Endothelial cell of umbilical vein (primary cell): ENCODE measurements at regions not wholly inside any gene's neighbourhood (a gene's known extent, or its start where the extent isn't known, plus 50 kb on each side); places are given as distances from the start of the nearest gene placed in this dataset.

Source experiments
- BruUV-seq: library from RNA; stranded (reverse); fragments of 400-500 nt; replicated peaks from 2 replicates; lab custom pipeline; 2021; lab: Mats Ljungman, UMichigan
- CTCF ChIA-PET: fragments of 300-600, 350-600 bp; sonication (Branson Sonifier 250); formaldehyde crosslinking; loops from one replicate; lab custom pipeline; 2021; ENCODE audit warnings: antibody characterized with exemption, inconsistent platforms; lab: Charles Lee
- POLR2A ChIA-PET: fragments of 300-600, 350-600 bp; sonication (Branson Sonifier 250); formaldehyde crosslinking; loops from one replicate; lab custom pipeline; 2021; ENCODE audit warnings: antibody characterized with exemption, inconsistent platforms; lab: Charles Lee
- DNase-seq: peaks from one replicate; pipeline ENCODE4 v3.0.0-alpha.2; 2011; ENCODE audit warnings: low read depth, low spot score
- FAIRE-seq: peaks from 2 replicates; lab custom pipeline; 2011; peaks lifted over from hg19 to GRCh38; lab: Jason Lieb, UNC
- H2AFZ ChIP-seq: 2 replicates; pipeline ENCODE4 v1.6.0; 2012; ENCODE audit warnings: low read depth, low read length, control low read depth, inconsistent platforms
- H3K27ac ChIP-seq: 2 replicates; pipeline ENCODE4 v1.5.1; 2011; ENCODE audit warnings: low read depth, mild to moderate bottlenecking, control low read depth, low read length, moderate library complexity; ENCODE audit not compliant: insufficient read depth
- H3K27me3 ChIP-seq, 2 experiments: 2 replicates each; pipeline versions ENCODE4 v1.6.0 to v1.6.1; 2011; ENCODE audit warnings: low read length in 2 of 2, mixed read lengths in 1 of 2; ENCODE audit not compliant: control insufficient read depth in 2 of 2, insufficient read depth in 2 of 2
- H3K36me3 ChIP-seq, 2 experiments: 2 replicates in 1 of 2; 3 replicates in 1 of 2; pipeline ENCODE4 v1.5.1; 2011; ENCODE audit warnings: low read length in 2 of 2, mild to moderate bottlenecking in 1 of 2, moderate library complexity in 1 of 2; ENCODE audit not compliant: control insufficient read depth in 2 of 2, insufficient read depth in 2 of 2; ENCODE audit errors: extremely low read depth in 1 of 2
- H3K4me1 ChIP-seq: 3 replicates; pipeline ENCODE4 v1.5.1; 2011; ENCODE audit warnings: mild to moderate bottlenecking, low read length; ENCODE audit not compliant: control insufficient read depth, insufficient read depth; ENCODE audit errors: extremely low read depth
- H3K4me2 ChIP-seq: 2 replicates; pipeline ENCODE4 v1.6.1; 2011; ENCODE audit warnings: low read length, control low read depth, mixed read lengths; ENCODE audit not compliant: insufficient read depth
- H3K4me3 ChIP-seq, 3 experiments: fragments of 200-600 bp in 1 of 3; sonication (generic), shearing (Covaris generic) in 1 of 3; replicated peaks in 1 of 3; 2 replicates each; pipeline ENCODE4 v1.5.1; 2011 to 2016; ENCODE audit warnings: control low read depth in 3 of 3, low read length in 3 of 3, mild to moderate bottlenecking in 2 of 3, inconsistent platforms in 1 of 3, low read depth in 1 of 3, moderate library complexity in 1 of 3; ENCODE audit not compliant: insufficient read depth in 1 of 3
- H3K79me2 ChIP-seq: 2 replicates; pipeline ENCODE4 v1.6.0; 2012; ENCODE audit warnings: low read length, inconsistent platforms; ENCODE audit not compliant: control insufficient read depth, insufficient read depth
- H3K9ac ChIP-seq: replicated peaks from 2 replicates; pipeline ENCODE3; 2011; ENCODE audit warnings: low read length, control low read depth; ENCODE audit not compliant: insufficient read depth; ENCODE audit errors: extremely low read depth
- H3K9me1 ChIP-seq: replicated peaks from 3 replicates; pipeline ENCODE4 v1.6.0; 2011; ENCODE audit warnings: mild to moderate bottlenecking, low read length; ENCODE audit not compliant: control insufficient read depth, insufficient read depth; ENCODE audit errors: extremely low read depth
- H3K9me3 ChIP-seq: replicated peaks from 2 replicates; pipeline ENCODE4 v1.5.1; 2012; ENCODE audit warnings: low read length, inconsistent platforms; ENCODE audit not compliant: control insufficient read depth, insufficient read depth
- H4K20me1 ChIP-seq: replicated peaks from 2 replicates; pipeline ENCODE3; 2011; ENCODE audit warnings: mild to moderate bottlenecking, low read length; ENCODE audit not compliant: control insufficient read depth, insufficient read depth; ENCODE audit errors: extremely low read depth
- EZH2 ChIP-seq: IDR thresholded peaks from 2 replicates; pipeline ENCODE4 v1.6.1; 2012; ENCODE audit warnings: borderline replicate concordance, low read depth, mild to moderate bottlenecking, moderate library complexity, low read length, inconsistent platforms; ENCODE audit not compliant: severe bottlenecking
- FOS ChIP-seq: IDR thresholded peaks from 2 replicates; pipeline ENCODE4 v1.6.1; 2011; ENCODE audit warnings: mild to moderate bottlenecking, low read length, moderate library complexity, borderline replicate concordance; ENCODE audit not compliant: insufficient read depth
- GATA2 ChIP-seq: IDR thresholded peaks from 2 replicates; pipeline ENCODE4 v1.7.0; 2011; ENCODE audit warnings: low read depth, mild to moderate bottlenecking, moderate library complexity, mixed read lengths, low read length; ENCODE audit not compliant: insufficient read length, insufficient read depth
- JUN ChIP-seq: IDR thresholded peaks from 2 replicates; pipeline ENCODE4 v1.6.1; 2011; ENCODE audit warnings: borderline replicate concordance, low read depth; ENCODE audit not compliant: insufficient read length, insufficient read depth
- MYC ChIP-seq: IDR thresholded peaks from one replicate; pipeline ENCODE4 v1.6.1; 2011; ENCODE audit warnings: mild to moderate bottlenecking, low read depth, low read length
- POLR2A ChIP-seq: IDR thresholded peaks from 2 replicates; pipeline ENCODE4 v1.6.1; 2012; ENCODE audit warnings: low read depth, mild to moderate bottlenecking, control low read depth, low read length
- POLR2AphosphoS5 ChIP-seq: IDR thresholded peaks from 2 replicates; pipeline ENCODE4 v1.6.1; 2012; ENCODE audit warnings: low read depth, mild to moderate bottlenecking, control low read depth, low read length, moderate library complexity; ENCODE audit not compliant: insufficient read depth
- dilution Hi-C: fragments of 300-500 bp; cut with MboI; formaldehyde crosslinking; loops from one replicate; pipeline ENCODE4 v1.15.0; 2019; ENCODE audit warnings: low sequenced_read_pairs; ENCODE audit not compliant: extremely low pct_ligation_motif_present
- intact Hi-C: fragments of 100-400 bp; cut with micrococcal nuclease; formaldehyde crosslinking; loops from one replicate; pipeline ENCODE4 v1.10.0; 2022
- TF ChIP-seq, protein P1 (sequence below): IDR thresholded peaks from 2 replicates; pipeline ENCODE4 v1.6.1; 2011; ENCODE audit not compliant: insufficient read depth, insufficient read length
- TF ChIP-seq, protein P2 (sequence below), 2 donors: IDR thresholded peaks; 1 replicate in 1 of 2; 2 replicates in 1 of 2; pipeline ENCODE4 v1.5.1; 2011; ENCODE audit warnings: low read length in 2 of 2, mild to moderate bottlenecking in 2 of 2, moderate library complexity in 2 of 2, control low read depth in 1 of 2, inconsistent platforms in 1 of 2, low read depth in 1 of 2; ENCODE audit not compliant: insufficient read depth in 1 of 2; ENCODE audit errors: extremely low read depth in 1 of 2

DNA sequence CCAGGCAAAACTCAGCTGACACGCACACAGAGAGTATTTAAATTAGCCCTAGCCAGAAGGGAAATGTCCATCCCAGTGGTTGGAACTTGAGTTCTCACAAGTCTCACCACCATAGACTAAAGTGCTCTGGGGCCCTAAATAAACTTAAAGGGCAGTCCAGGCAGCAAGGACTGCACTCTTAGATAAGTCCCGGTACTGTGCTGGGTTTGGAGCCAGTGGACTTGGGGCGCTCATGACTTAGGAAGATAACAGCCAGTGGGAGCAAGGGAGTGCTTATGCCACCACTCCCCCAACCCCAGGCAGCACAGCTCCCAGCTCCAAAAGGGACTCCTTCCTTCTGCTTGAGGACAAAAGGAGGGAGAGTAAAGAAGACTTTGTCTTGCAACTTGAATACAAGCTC is 319.5 kb upstream of the GPR149 start:
- dilution Hi-C loops (no loop called here), intact Hi-C loops (no loop called here)
- FAIRE-seq (no peak), DNase-seq (no peak)
- Histone ChIP-seq H3K4me2 (no peak overlapping the region), H3K27ac (no peak overlapping the region), H3K4me1 (no peaks in the 10 kb centered on the region), H4K20me1 (no peaks in the 10 kb centered on the region), H3K36me3 (no peaks in the 10 kb centered on the region), H3K9ac (no peak overlapping the region), H3K9me1 (no peaks in the 10 kb centered on the region), H3K9me3 (no peaks in the 10 kb centered on the region), H3K79me2 (no peaks in the 10 kb centered on the region), H3K27me3 (no peaks in the 10 kb centered on the region), H3K4me3 (no peak overlapping the region), H2AFZ (no peak overlapping the region)
- no TSS peak for BruUV-seq
- CTCF ChIA-PET, result no interaction called here
- POLR2A ChIA-PET, result no interaction called here
- TF ChIP-seq EZH2 (no peak), MYC (no peak), JUN (no peak), GATA2 (no peak), POLR2A (no peak), POLR2AphosphoS5 (no peak), FOS (no peak)
- TF ChIP-seq, protein P1, sequence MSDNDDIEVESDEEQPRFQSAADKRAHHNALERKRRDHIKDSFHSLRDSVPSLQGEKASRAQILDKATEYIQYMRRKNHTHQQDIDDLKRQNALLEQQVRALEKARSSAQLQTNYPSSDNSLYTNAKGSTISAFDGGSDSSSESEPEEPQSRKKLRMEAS, result no peak
- TF ChIP-seq, protein P2, sequence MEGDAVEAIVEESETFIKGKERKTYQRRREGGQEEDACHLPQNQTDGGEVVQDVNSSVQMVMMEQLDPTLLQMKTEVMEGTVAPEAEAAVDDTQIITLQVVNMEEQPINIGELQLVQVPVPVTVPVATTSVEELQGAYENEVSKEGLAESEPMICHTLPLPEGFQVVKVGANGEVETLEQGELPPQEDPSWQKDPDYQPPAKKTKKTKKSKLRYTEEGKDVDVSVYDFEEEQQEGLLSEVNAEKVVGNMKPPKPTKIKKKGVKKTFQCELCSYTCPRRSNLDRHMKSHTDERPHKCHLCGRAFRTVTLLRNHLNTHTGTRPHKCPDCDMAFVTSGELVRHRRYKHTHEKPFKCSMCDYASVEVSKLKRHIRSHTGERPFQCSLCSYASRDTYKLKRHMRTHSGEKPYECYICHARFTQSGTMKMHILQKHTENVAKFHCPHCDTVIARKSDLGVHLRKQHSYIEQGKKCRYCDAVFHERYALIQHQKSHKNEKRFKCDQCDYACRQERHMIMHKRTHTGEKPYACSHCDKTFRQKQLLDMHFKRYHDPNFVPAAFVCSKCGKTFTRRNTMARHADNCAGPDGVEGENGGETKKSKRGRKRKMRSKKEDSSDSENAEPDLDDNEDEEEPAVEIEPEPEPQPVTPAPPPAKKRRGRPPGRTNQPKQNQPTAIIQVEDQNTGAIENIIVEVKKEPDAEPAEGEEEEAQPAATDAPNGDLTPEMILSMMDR (IDR thresholded peaks at IDR 0.05; ENCODE audit: extremely low read depth in 1 of 2, insufficient read depth in 1 of 2, low read depth in 1 of 2, low read length in 2 of 2), result no peak
